H1 (cell line): ENCODE measurements at regions not wholly inside any gene's neighbourhood (a gene's known extent, or its start where the extent isn't known, plus 50 kb on each side); places are given as distances from the start of the nearest gene placed in this dataset.
A peak's percentile ranks its signal among the peaks of the same experiment; 100 is the strongest.

ENCODE experiments used
- CTCF ChIA-PET: fragments of 300-600 bp; sonication (Branson Sonifier 250); formaldehyde crosslinking; loops from one replicate; lab custom pipeline; 2021; ENCODE audit not compliant: partially characterized antibody; lab: Charles Lee
- POLR2A ChIA-PET: fragments of 300-600 bp; sonication (Branson Sonifier 250); formaldehyde crosslinking; loops from one replicate; lab custom pipeline; 2021; ENCODE audit warnings: inconsistent platforms; ENCODE audit not compliant: partially characterized antibody; lab: Charles Lee
- DNase-seq, 2 experiments: peaks; one replicate each; pipeline versions ENCODE4 v3.0.0 to v3.0.0-alpha.2; 2010 to 2022; ENCODE audit warnings: low spot score in 2 of 2, low read depth in 1 of 2, mixed read lengths in 1 of 2
- FAIRE-seq: peaks from 2 replicates; lab custom pipeline; 2011; peaks lifted over from hg19 to GRCh38; lab: Jason Lieb, UNC
- H2AFZ ChIP-seq: 2 replicates; pipeline ENCODE4 v1.8.1; 2012; ENCODE audit warnings: low read length, inconsistent platforms
- H2AK5ac ChIP-seq: 2 replicates; pipeline ENCODE4 v1.6.1; 2013; ENCODE audit warnings: low read depth, low read length
- H2BK120ac ChIP-seq: replicated peaks from 2 replicates; pipeline ENCODE3; 2013; ENCODE audit warnings: low read depth, low read length, inconsistent platforms
- H2BK12ac ChIP-seq: 2 replicates; pipeline ENCODE4 v1.6.1; 2013; ENCODE audit warnings: low read depth, low read length
- H2BK15ac ChIP-seq: 2 replicates; pipeline ENCODE4 v1.6.1; 2013; ENCODE audit warnings: low read length
- H2BK20ac ChIP-seq: 2 replicates; pipeline ENCODE4 v1.6.1; 2013; ENCODE audit warnings: low read length
- H2BK5ac ChIP-seq: 2 replicates; pipeline ENCODE4 v1.6.1; 2013; ENCODE audit warnings: low read depth, low read length
- H3K14ac ChIP-seq: 2 replicates; pipeline ENCODE4 v1.6.1; 2013; ENCODE audit warnings: inconsistent platforms; ENCODE audit not compliant: insufficient read length
- H3K18ac ChIP-seq: 2 replicates; pipeline ENCODE4 v1.6.1; 2013; ENCODE audit warnings: low read length; ENCODE audit errors: extremely low read depth
- H3K23ac ChIP-seq: 2 replicates; pipeline ENCODE4 v1.6.1; 2013; ENCODE audit warnings: inconsistent platforms; ENCODE audit not compliant: insufficient read length
- H3K23me2 ChIP-seq: 2 replicates; pipeline ENCODE4 v1.6.1; 2013; ENCODE audit warnings: low read depth, low read length
- H3K27ac ChIP-seq: 2 replicates; pipeline ENCODE4 v1.6.1; 2011; ENCODE audit warnings: low read depth, low read length, inconsistent platforms
- H3K27me3 ChIP-seq, 4 experiments: replicated peaks in 1 of 4; 1 replicate in 1 of 4; 2 replicates in 3 of 4; pipeline versions ENCODE4 v1.6.1 to v1.8.1; 2011 to 2013; ENCODE audit warnings: low read length in 3 of 4, mild to moderate bottlenecking in 3 of 4, inconsistent platforms in 2 of 4, mixed read lengths in 2 of 4, moderate library complexity in 1 of 4; ENCODE audit not compliant: control insufficient read depth in 3 of 4, insufficient read depth in 3 of 4; ENCODE audit errors: extremely low read depth in 1 of 4
- H3K36me3 ChIP-seq, 4 experiments: 2 replicates each; pipeline versions ENCODE4 v1.6.1 to v1.8.1; 2011 to 2013; ENCODE audit warnings: mild to moderate bottlenecking in 4 of 4, low read length in 3 of 4, moderate library complexity in 2 of 4, control low read depth in 1 of 4, inconsistent platforms in 1 of 4; ENCODE audit not compliant: insufficient read depth in 4 of 4, control insufficient read depth in 2 of 4
- H3K4ac ChIP-seq: replicated peaks from 2 replicates; pipeline ENCODE3; 2013; ENCODE audit warnings: low read length, low read depth, mixed read lengths, inconsistent platforms; ENCODE audit not compliant: insufficient read length
- H3K4me1 ChIP-seq, 4 experiments: replicated peaks in 1 of 4; 1 replicate in 1 of 4; 2 replicates in 3 of 4; pipeline versions ENCODE4 v1.6.1 to v1.8.1; 2011 to 2013; ENCODE audit warnings: low read length in 3 of 4, inconsistent platforms in 2 of 4, mixed read lengths in 1 of 4; ENCODE audit not compliant: insufficient read depth in 4 of 4, control insufficient read depth in 3 of 4
- H3K4me2 ChIP-seq, 2 experiments: 2 replicates each; pipeline versions ENCODE4 v1.6.1 to v1.8.1; 2011 to 2013; ENCODE audit warnings: low read depth in 2 of 2, low read length in 2 of 2, control low read depth in 1 of 2, inconsistent platforms in 1 of 2, mild to moderate bottlenecking in 1 of 2; ENCODE audit not compliant: insufficient read depth in 1 of 2
- H3K4me3 ChIP-seq, 4 experiments: fragments of 200-600, 300-600 bp in 1 of 4; sonication (generic), shearing (Covaris generic), sonication (Bioruptor Twin) in 1 of 4; 2 replicates each; pipeline versions ENCODE4 v1.5.1 to v1.8.1; 2011 to 2016; ENCODE audit warnings: low read length in 4 of 4, low read depth in 3 of 4, control low read depth in 2 of 4, inconsistent platforms in 2 of 4, mild to moderate bottlenecking in 2 of 4, mixed read lengths in 1 of 4, moderate library complexity in 1 of 4; ENCODE audit not compliant: insufficient read depth in 2 of 4; ENCODE audit errors: extremely low read depth in 1 of 4
- H3K56ac ChIP-seq: replicated peaks from 2 replicates; pipeline ENCODE3; 2013; ENCODE audit warnings: low read depth, mild to moderate bottlenecking, mixed read lengths, low read length, inconsistent platforms; ENCODE audit not compliant: insufficient read length
- H3K79me1 ChIP-seq: 2 replicates; pipeline ENCODE4 v1.6.1; 2013; ENCODE audit warnings: low read depth, low read length, control low read depth
- H3K79me2 ChIP-seq, 2 experiments: 2 replicates each; pipeline versions ENCODE4 v1.6.1 to v1.8.1; 2012 to 2013; ENCODE audit warnings: low read length in 2 of 2, mild to moderate bottlenecking in 2 of 2, inconsistent platforms in 1 of 2; ENCODE audit not compliant: insufficient read depth in 2 of 2, control insufficient read depth in 1 of 2
- H3K9ac ChIP-seq, 4 experiments: replicated peaks in 1 of 4; 1 replicate in 1 of 4; 2 replicates in 3 of 4; pipeline versions ENCODE4 v1.6.1 to v1.8.1; 2011 to 2013; ENCODE audit warnings: low read depth in 3 of 4, low read length in 3 of 4, control low read depth in 2 of 4, mild to moderate bottlenecking in 2 of 4, moderate library complexity in 2 of 4, inconsistent platforms in 1 of 4; ENCODE audit errors: extremely low read depth in 1 of 4
- H3K9me3 ChIP-seq, 2 experiments: 2 replicates each; pipeline versions ENCODE4 v1.6.1 to v1.8.1; 2012 to 2013; ENCODE audit warnings: mild to moderate bottlenecking in 2 of 2, moderate library complexity in 2 of 2, control low read depth in 1 of 2, inconsistent platforms in 1 of 2, low read depth in 1 of 2, low read length in 1 of 2, mixed read lengths in 1 of 2; ENCODE audit not compliant: insufficient read depth in 2 of 2
- H4K20me1 ChIP-seq, 2 experiments: replicated peaks in 1 of 2; 2 replicates each; pipeline versions ENCODE3 to v1.8.1; 2011 to 2013; ENCODE audit warnings: inconsistent platforms in 2 of 2, low read length in 2 of 2, mild to moderate bottlenecking in 1 of 2; ENCODE audit not compliant: insufficient read depth in 2 of 2, control insufficient read depth in 1 of 2
- H4K5ac ChIP-seq: 2 replicates; pipeline ENCODE4 v1.6.1; 2013; ENCODE audit warnings: low read length, low read depth, mixed read lengths, inconsistent platforms; ENCODE audit not compliant: insufficient read length
- H4K8ac ChIP-seq: 2 replicates; pipeline ENCODE4 v1.8.0; 2013; ENCODE audit warnings: mild to moderate bottlenecking, moderate library complexity, low read length, inconsistent platforms; ENCODE audit not compliant: insufficient read depth; ENCODE audit errors: extremely low read depth
- H4K91ac ChIP-seq: replicated peaks from 2 replicates; pipeline ENCODE3; 2013; ENCODE audit warnings: low read length, mixed read lengths, inconsistent platforms; ENCODE audit not compliant: insufficient read length
- BACH1 ChIP-seq: IDR thresholded peaks from 2 replicates; pipeline ENCODE4 v1.6.1; 2012; ENCODE audit warnings: low read length, improper control_type of control experiment
- CBX8 ChIP-seq: fragments of 300-800, 300-1000 bp; sonication (generic); IDR thresholded peaks from 2 replicates; pipeline ENCODE4 v1.7.1; 2016; ENCODE audit warnings: low read depth, low read length, borderline replicate concordance
- EZH2 ChIP-seq: fragments of 200-600 bp; sonication (generic); IDR thresholded peaks from 2 replicates; pipeline ENCODE4 v1.7.1; 2012; ENCODE audit warnings: low read depth, mild to moderate bottlenecking, moderate library complexity, low read length, inconsistent platforms; ENCODE audit not compliant: severe bottlenecking
- SIRT6 ChIP-seq: IDR thresholded peaks from one replicate; pipeline ENCODE4 v1.7.1; 2012; ENCODE audit warnings: low read length, inconsistent platforms
- whole genome bisulfite sequencing, 2 experiments: shearing (Covaris generic) in 1 of 2; methylation state at CpG; one replicate each; pipeline versions ENCODE4 v1.1.6 to v1.1.7; 2013 to 2015; ENCODE audit warnings: low lambda C conversion rate in 2 of 2, mixed read lengths in 2 of 2, inconsistent platforms in 1 of 2, low coverage in 1 of 2, missing lambda C conversion rate in 1 of 2; ENCODE audit not compliant: insufficient replicate concordance in 2 of 2, insufficient coverage in 1 of 2, insufficient read length in 1 of 2; ENCODE audit errors: extremely low coverage in 1 of 2, missing lambda C conversion rate in 1 of 2; 5-methylcytosine and 5-hydroxymethylcytosine counted together

DNA sequence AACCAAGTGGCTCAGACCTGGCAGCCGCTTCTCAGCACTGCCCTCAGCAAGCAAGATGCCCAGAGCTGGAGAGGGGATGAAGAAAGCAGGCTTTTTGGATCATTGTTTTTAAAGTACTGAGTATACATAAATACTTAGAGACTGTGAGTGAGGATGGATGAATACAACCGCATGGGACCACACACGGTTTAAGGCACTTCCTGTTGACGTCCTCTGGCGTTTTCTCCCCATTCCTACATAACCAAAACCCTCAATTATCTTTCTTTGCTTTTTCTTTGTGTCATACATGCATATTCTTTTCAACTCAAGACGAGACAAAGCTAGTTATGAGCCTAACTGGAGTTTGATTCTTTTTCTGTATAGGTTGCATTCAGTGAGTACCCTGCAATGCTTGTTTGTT lies 198.4 kb downstream of the GALR1 start:
- Histone ChIP-seq H2BK15ac (no peak overlapping the region), H4K91ac (no peak overlapping the region), H3K36me3 (no peaks in the 10 kb centered on the region), H4K5ac (no peak overlapping the region), H3K56ac (no peak overlapping the region), H2BK5ac (no peak overlapping the region), H3K4me3 (no peak overlapping the region), H3K9ac (no peak overlapping the region), H2AK5ac (no peak overlapping the region), H4K8ac (no peak overlapping the region), H2BK20ac (no peak overlapping the region)
- DNase-seq: no peak
- TF ChIP-seq SIRT6: no peak
- TF ChIP-seq EZH2: no peak
- TF ChIP-seq CBX8: no peak
- TF ChIP-seq BACH1: no peak
- TF ChIP-seq, all 59 proteins: peak for 0
- Histone ChIP-seq H2AFZ (no peak overlapping the region), H3K27ac (no peak overlapping the region), H3K4me2 (no peak overlapping the region), H3K79me2 (no peaks in the 10 kb centered on the region), H3K27me3 (no peaks in the 10 kb centered on the region), H3K9me3 (no peaks in the 10 kb centered on the region), H2BK120ac (no peak overlapping the region), H2BK12ac (peak overlapping the region; percentile 43; the same call in 1 of the 2 replicates), H3K79me1 (no peaks in the 10 kb centered on the region), H3K14ac (no peak overlapping the region), H3K23ac (no peak overlapping the region), H3K4ac (no peak overlapping the region), H3K4me1 (peaks cover 0 to 5% (median 3%) of the 10 kb centered on the region in 4 experiments; a peak in 4 of 7 replicates), H3K23me2 (no peaks in the 10 kb centered on the region; the same call in 1 of the 2 replicates), H3K18ac (no peak overlapping the region; the same call in 1 of the 2 replicates), H4K20me1 (no peaks in the 10 kb centered on the region)
- POLR2A ChIA-PET: no interaction called here
- WGBS, 2 experiments: 84% methylated on average over 6 of the region's 6 CpGs; no CpG with 5 or more reads in 1 of the 2 experiments
- CTCF ChIA-PET: interaction anchor here (1.1 to 1.5 kb wide), 2 partner anchors 13 to 41 kb away, joined by 3 to 5 read pairs; no protein-coding TSS in a partner anchor
- FAIRE-seq: no peak
